Tibial nerve (tissue), 4 donors: ENCODE measurements at regions not wholly inside any gene's neighbourhood (a gene's known extent, or its start where the extent isn't known, plus 50 kb on each side); places are given as distances from the start of the nearest gene placed in this dataset.

Experiments used
- CTCF ChIP-seq, 5 experiments: fragments of 200-600 bp in 3 of 5; fragments of 450-650 bp in 2 of 5; sonication (generic) in 3 of 5; IDR thresholded peaks; one replicate each; pipeline ENCODE4 v1.5.1; 2016 to 2019; ENCODE audit warnings: antibody characterized with exemption in 5 of 5, mild to moderate bottlenecking in 3 of 5, moderate library complexity in 2 of 5
- EP300 ChIP-seq, 2 donors: sonication (generic); formaldehyde crosslinking; IDR thresholded peaks; one replicate each; pipeline ENCODE4 v1.6.1; 2017; ENCODE audit warnings: antibody characterized with exemption in 2 of 2, mild to moderate bottlenecking in 1 of 2
- POLR2A ChIP-seq, 2 donors: fragments of 450-650 bp; IDR thresholded peaks; one replicate each; pipeline ENCODE4 v1.6.1; 2017; ENCODE audit warnings: antibody characterized with exemption in 2 of 2, mild to moderate bottlenecking in 2 of 2, moderate library complexity in 2 of 2

GRCh38 chr2:4258563-4258962, 555.2 kb downstream of the DCDC2C start:
- no peak for TF ChIP-seq CTCF (IDR thresholded peaks at IDR 0.05)
- no peak for TF ChIP-seq POLR2A (IDR thresholded peaks at IDR 0.05)
- no peak for TF ChIP-seq EP300 (IDR thresholded peaks at IDR 0.05)
